Stimulated activated naive CD8-positive, alpha-beta T cell treated with anti-CD3 and anti-CD28 coated beads, Interleukin-15, amount 100 ng/mL, for 72 hours (primary cell): ENCODE measurements at regions not wholly inside any gene's neighbourhood (a gene's known extent, or its start where the extent isn't known, plus 50 kb on each side); places are given as distances from the start of the nearest gene placed in this dataset.

Source experiments
- ATAC-seq: fragments of 150-1000 bp; cut with Tn5 transposase; 2 replicates; pipeline ENCODE4 v1.10.0; 2021; ENCODE audit warnings: mild to moderate bottlenecking, moderate library complexity
- DNase-seq, 2 donors: peaks; one replicate each; pipeline ENCODE4 v3.0.0; 2021 to 2022
- H3K27ac Mint-ChIP-seq, 2 donors: one replicate each; pipeline ENCODE4 v1.8.0; 2022; ENCODE audit warnings: mild to moderate bottlenecking in 2 of 2, mixed read lengths in 2 of 2, moderate library complexity in 2 of 2
- H3K27me3 Mint-ChIP-seq: one replicate; pipeline ENCODE4 v1.8.0; 2022; ENCODE audit warnings: mixed read lengths
- H3K4me1 Mint-ChIP-seq: one replicate; pipeline ENCODE4 v1.8.0; 2022; ENCODE audit warnings: mild to moderate bottlenecking, mixed read lengths
- H3K4me3 Mint-ChIP-seq, 2 donors: one replicate each; pipeline ENCODE4 v1.8.0; 2022; ENCODE audit warnings: mild to moderate bottlenecking in 2 of 2, mixed read lengths in 2 of 2, moderate library complexity in 1 of 2
- H3K9me3 Mint-ChIP-seq, 2 donors: one replicate each; pipeline ENCODE4 v1.8.0; 2022; ENCODE audit warnings: mixed read lengths in 2 of 2

GRCh38 chrX:5829469-5829868, 399.2 kb downstream of the NLGN4X start:
- Mint-ChIP-seq H3K27me3 (no peaks in the 10 kb centered on the region), H3K27ac (no peak overlapping the region), H3K4me3 (no peak overlapping the region), H3K9me3 (peaks cover 0 to 13% of the 10 kb centered on the region in 2 donors), H3K4me1 (no peaks in the 10 kb centered on the region)
- no peak for DNase-seq
- no peak for ATAC-seq

- Mint-ChIP-seq H3K27ac (no peak overlapping the region), H3K4me3 (no peak overlapping the region), H3K4me1 (no peaks in the 10 kb centered on the region), H3K27me3 (no peaks in the 10 kb centered on the region), H3K9me3 (peaks cover 0 to 13% of the 10 kb centered on the region in 2 donors)
- DNase-seq = no peak
- no peak for ATAC-seq
These were observed 399.6 kb downstream of the NLGN4X start for GRCh38 chrX:5829060-5829459.

GRCh38 chrX:5823903-5824302, 404.8 kb downstream of the NLGN4X start:
- H3K4me1 Mint-ChIP-seq = no peaks in the 10 kb centered on the region
- no peak overlapping the region for H3K4me3 Mint-ChIP-seq
- no peak overlapping the region for H3K27ac Mint-ChIP-seq
- H3K27me3 Mint-ChIP-seq = no peaks in the 10 kb centered on the region
- peaks cover 0 to 5% of the 10 kb centered on the region in 2 donors for H3K9me3 Mint-ChIP-seq
- DNase-seq (no peak), ATAC-seq (no peak)

- DNase-seq (no peak), ATAC-seq (no peak)
- H3K9me3 Mint-ChIP-seq = no peaks in the 10 kb centered on the region
- H3K4me3 Mint-ChIP-seq = no peak overlapping the region
- no peaks in the 10 kb centered on the region for H3K27me3 Mint-ChIP-seq
- no peak overlapping the region for H3K27ac Mint-ChIP-seq
- no peaks in the 10 kb centered on the region for H3K4me1 Mint-ChIP-seq
These were observed 418.0 kb downstream of the NLGN4X start for GRCh38 chrX:5810636-5811035.

GRCh38 chrX:5807181-5807580, 421.5 kb downstream of the NLGN4X start:
- Mint-ChIP-seq H3K27ac (no peak overlapping the region), H3K4me3 (no peak overlapping the region), H3K27me3 (no peaks in the 10 kb centered on the region), H3K9me3 (no peaks in the 10 kb centered on the region), H3K4me1 (no peaks in the 10 kb centered on the region)
- ATAC-seq = no peak
- no peak for DNase-seq

GRCh38 chrX:5802391-5802790, 426.3 kb downstream of the NLGN4X start:
- H3K9me3 Mint-ChIP-seq = no peaks in the 10 kb centered on the region
- no peaks in the 10 kb centered on the region for H3K27me3 Mint-ChIP-seq
- H3K27ac Mint-ChIP-seq = no peak overlapping the region
- no peaks in the 10 kb centered on the region for H3K4me1 Mint-ChIP-seq
- H3K4me3 Mint-ChIP-seq = no peak overlapping the region
- ATAC-seq (no peak), DNase-seq (no peak)

- Mint-ChIP-seq H3K27me3 (no peaks in the 10 kb centered on the region), H3K27ac (no peak overlapping the region), H3K9me3 (peaks cover 4 to 6% of the 10 kb centered on the region in 2 donors), H3K4me1 (no peaks in the 10 kb centered on the region), H3K4me3 (no peak overlapping the region)
- ATAC-seq (no peak), DNase-seq (no peak)
These were observed 436.9 kb downstream of the NLGN4X start for GRCh38 chrX:5791721-5792120.

- Mint-ChIP-seq H3K4me3 (no peak overlapping the region), H3K27me3 (no peaks in the 10 kb centered on the region), H3K9me3 (peaks cover 0 to 6% of the 10 kb centered on the region in 2 donors), H3K27ac (no peak overlapping the region), H3K4me1 (no peaks in the 10 kb centered on the region)
- DNase-seq = no peak
- ATAC-seq = no peak
These were observed 439.8 kb downstream of the NLGN4X start for GRCh38 chrX:5788910-5789309.

- Mint-ChIP-seq H3K4me1 (no peaks in the 10 kb centered on the region), H3K4me3 (no peak overlapping the region), H3K27ac (no peak overlapping the region)
These were observed 447.8 kb downstream of the NLGN4X start for GRCh38 chrX:5780821-5781220.

GRCh38 chrX:5775846-5776430, 452.7 kb downstream of the NLGN4X start:
- DNase-seq = no peak
- Mint-ChIP-seq H3K27me3 (no peaks in the 10 kb centered on the region), H3K27ac (no peak overlapping the region), H3K9me3 (peaks cover 3 to 7% of the 10 kb centered on the region in 2 donors), H3K4me3 (no peak overlapping the region), H3K4me1 (no peaks in the 10 kb centered on the region)
- ATAC-seq = no peak

More at GRCh38 chrX:5780821-5781220, 447.8 kb downstream of the NLGN4X start:
- no peaks in the 10 kb centered on the region for H3K27me3 Mint-ChIP-seq
- ATAC-seq = no peak
- no peak for DNase-seq
- H3K9me3 Mint-ChIP-seq = peaks cover 3 to 7% of the 10 kb centered on the region in 2 donors

- Mint-ChIP-seq H3K4me1 (no peaks in the 10 kb centered on the region), H3K9me3 (peaks cover 3 to 7% of the 10 kb centered on the region in 2 donors), H3K27me3 (no peaks in the 10 kb centered on the region), H3K27ac (no peak overlapping the region), H3K4me3 (no peak overlapping the region)
- no peak for DNase-seq
- ATAC-seq = no peak
These were observed 454.2 kb downstream of the NLGN4X start for GRCh38 chrX:5774446-5774845.

- Mint-ChIP-seq H3K9me3 (no peaks in the 10 kb centered on the region), H3K27ac (no peak overlapping the region), H3K4me1 (no peaks in the 10 kb centered on the region), H3K4me3 (no peak overlapping the region), H3K27me3 (no peaks in the 10 kb centered on the region)
- DNase-seq = no peak
- no peak for ATAC-seq
These were observed 457.2 kb downstream of the NLGN4X start for GRCh38 chrX:5771441-5771840.

GRCh38 chrX:5756616-5757015, 472.1 kb downstream of the NLGN4X start:
- Mint-ChIP-seq H3K27ac (no peak overlapping the region), H3K9me3 (peaks cover 0 to 7% of the 10 kb centered on the region in 2 donors), H3K27me3 (no peaks in the 10 kb centered on the region), H3K4me1 (no peaks in the 10 kb centered on the region), H3K4me3 (no peak overlapping the region)
- DNase-seq = no peak
- ATAC-seq = no peak

GRCh38 chrX:5753291-5753690, 475.4 kb downstream of the NLGN4X start:
- Mint-ChIP-seq H3K27me3 (no peaks in the 10 kb centered on the region), H3K9me3 (no peaks in the 10 kb centered on the region), H3K27ac (no peak overlapping the region), H3K4me3 (no peak overlapping the region), H3K4me1 (no peaks in the 10 kb centered on the region)
- ATAC-seq (no peak), DNase-seq (no peak)

- H3K27me3 Mint-ChIP-seq = no peaks in the 10 kb centered on the region
- DNase-seq = no peak
- no peaks in the 10 kb centered on the region for H3K9me3 Mint-ChIP-seq
- no peak overlapping the region for H3K4me3 Mint-ChIP-seq
- no peak for ATAC-seq
- no peaks in the 10 kb centered on the region for H3K4me1 Mint-ChIP-seq
- H3K27ac Mint-ChIP-seq = no peak overlapping the region
These were observed 475.8 kb downstream of the NLGN4X start for GRCh38 chrX:5752831-5753230.

GRCh38 chrX:5748586-5749150, 480.0 kb downstream of the NLGN4X start:
- Mint-ChIP-seq H3K27ac (no peak overlapping the region), H3K4me1 (no peaks in the 10 kb centered on the region), H3K9me3 (peaks cover 0 to 5% of the 10 kb centered on the region in 2 donors), H3K4me3 (no peak overlapping the region), H3K27me3 (no peaks in the 10 kb centered on the region)
- DNase-seq (no peak), ATAC-seq (no peak)

GRCh38 chrX:5746231-5746630, 482.4 kb downstream of the NLGN4X start:
- no peaks in the 10 kb centered on the region for H3K4me1 Mint-ChIP-seq
- no peak overlapping the region for H3K27ac Mint-ChIP-seq
- peaks cover 0 to 5% of the 10 kb centered on the region in 2 donors for H3K9me3 Mint-ChIP-seq
- no peaks in the 10 kb centered on the region for H3K27me3 Mint-ChIP-seq
- DNase-seq (no peak), ATAC-seq (no peak)
- no peak overlapping the region for H3K4me3 Mint-ChIP-seq
